ENCODE measurements at regions not wholly inside any gene's neighbourhood (a gene's known extent, or its start where the extent isn't known, plus 50 kb on each side); places are given as distances from the start of the nearest gene placed in this dataset.

- no peak for DNase-seq (ENCODE audit: low read depth)
Observed at GRCh38 chr2:206368484-206368883, 74.8 kb upstream of the ADAM23 start.

- no peak for DNase-seq (ENCODE audit: low read depth)
Observed at GRCh38 chr2:206368933-206369569, 74.3 kb upstream of the ADAM23 start.

GRCh38 chr2:206375956-206376355, 67.4 kb upstream of the ADAM23 start:
- no peak for DNase-seq (ENCODE audit: low read depth)

- DNase-seq (ENCODE audit: low read depth), result peak; percentile 3
Observed at GRCh38 chr2:206378835-206379234, 64.5 kb upstream of the ADAM23 start.

GRCh38 chr2:206379266-206379665, 64.1 kb upstream of the ADAM23 start:
- no peak for DNase-seq (ENCODE audit: low read depth)

GRCh38 chr2:206379886-206380285, 63.4 kb upstream of the ADAM23 start:
- DNase-seq (ENCODE audit: low read depth), result no peak

GRCh38 chr2:206381881-206382280, 61.5 kb upstream of the ADAM23 start:
- no peak for DNase-seq (ENCODE audit: low read depth)

GRCh38 chr2:206383669-206384068, 59.7 kb upstream of the ADAM23 start:
- DNase-seq (ENCODE audit: low read depth), result no peak

- DNase-seq (ENCODE audit: low read depth), result no peak
Observed at GRCh38 chr2:206387808-206388207, 55.5 kb upstream of the ADAM23 start.

GRCh38 chr2:206388698-206389097, 54.6 kb upstream of the ADAM23 start:
- DNase-seq (ENCODE audit: low read depth), result no peak

GRCh38 chr2:206389164-206389563, 54.2 kb upstream of the ADAM23 start:
- no peak for DNase-seq (ENCODE audit: low read depth)

GRCh38 chr2:206390181-206390580, 53.2 kb upstream of the ADAM23 start:
- no peak for DNase-seq (ENCODE audit: low read depth)

GRCh38 chr2:206392118-206392517, 51.2 kb upstream of the ADAM23 start:
- peak; percentile 3 for DNase-seq (ENCODE audit: low read depth)
